ENCODE measurements at regions not wholly inside any gene's neighbourhood (a gene's known extent, or its start where the extent isn't known, plus 50 kb on each side); places are given as distances from the start of the nearest gene placed in this dataset.

DNA sequence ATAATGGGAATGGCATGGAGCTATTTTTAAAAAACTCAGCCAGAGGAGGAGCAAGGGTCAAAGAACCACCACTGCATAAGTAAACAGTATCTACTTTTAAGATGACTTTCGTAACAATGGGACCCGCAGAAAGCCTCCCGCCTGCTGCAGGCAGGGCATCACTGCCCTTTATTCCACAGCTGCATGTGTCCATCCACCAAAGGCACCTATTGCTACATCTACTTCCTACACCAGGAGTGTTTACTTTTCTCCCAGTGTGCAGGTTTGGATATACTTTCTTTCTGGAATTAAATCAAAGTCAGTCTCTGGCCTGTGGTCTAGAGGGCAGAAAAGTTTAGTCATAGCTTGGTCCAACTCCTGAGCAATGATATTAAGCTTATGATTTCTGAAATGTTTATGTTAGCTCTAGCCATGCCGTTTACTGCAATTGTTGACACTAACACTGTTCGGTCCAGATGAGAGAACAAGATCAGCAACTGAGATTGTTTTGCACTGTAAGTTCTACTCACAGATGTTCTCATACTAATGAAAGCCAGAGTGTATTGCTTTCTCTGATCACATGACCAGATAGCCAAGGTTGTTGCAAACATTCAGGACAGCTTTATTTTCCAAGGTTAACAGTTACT, 391.5 kb downstream of the FGF10 start:
- no peak for DNase-seq

DNA sequence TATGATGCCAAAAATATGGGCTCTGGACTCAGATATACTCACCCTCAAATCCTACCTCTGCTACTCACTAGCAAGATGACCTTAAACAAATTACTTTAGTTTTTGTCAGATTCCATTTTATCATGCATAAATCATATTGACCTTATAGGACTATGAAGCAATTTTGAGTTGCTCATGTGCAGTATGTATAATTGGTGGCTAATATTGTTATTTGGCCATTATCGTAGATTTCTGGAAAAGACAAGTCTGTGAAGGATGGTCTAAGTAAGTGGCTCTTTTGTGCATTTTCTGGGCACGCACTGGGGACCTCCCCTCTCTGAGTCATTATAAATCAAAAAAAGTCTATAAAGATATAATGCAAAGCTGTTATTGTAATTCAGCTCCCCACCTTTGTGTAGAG, 393.0 kb downstream of the FGF10 start:
- in situ Hi-C loops (cut with MboI) = no loop called here
- H3K36me3 ChIP-seq (ENCODE audit: low read depth) = no peaks in the 10 kb centered on the region
- no peak for TF ChIP-seq EZH2 (IDR thresholded peaks at IDR 0.05; ENCODE audit: insufficient read depth, poor library complexity, severe bottlenecking)
- no peak for TF ChIP-seq EZH2phosphoT487 (IDR thresholded peaks at IDR 0.05; ENCODE audit: insufficient read depth, low read depth)
- H2AFZ ChIP-seq = no peak overlapping the region
- no peaks in the 10 kb centered on the region for H3K79me2 ChIP-seq (ENCODE audit: insufficient read depth)
- H3K27me3 ChIP-seq (replicated peaks; ENCODE audit: insufficient read depth) = no peaks in the 10 kb centered on the region
- no peaks in the 10 kb centered on the region for H3K9me2 ChIP-seq (ENCODE audit: insufficient read depth)
- no peak overlapping the region for H3K4me3 ChIP-seq
- 39 to 42% methylated on average over 2 of the region's 2 CpGs for WGBS, 2 experiments (ENCODE audit: low coverage in 1 of 2, low lambda C conversion rate in 2 of 2, missing lambda C conversion rate in 2 of 2)
- no peak overlapping the region for H3K9ac ChIP-seq
- H3F3A ChIP-seq (ENCODE audit: insufficient read depth) = no peaks in the 10 kb centered on the region
- H3K4me1 ChIP-seq (ENCODE audit: insufficient read depth) = no peaks in the 10 kb centered on the region
- DNase-seq = no peak
- no peak overlapping the region for H3K4me2 ChIP-seq (ENCODE audit: unreplicated experiment)
- H4K20me1 ChIP-seq (ENCODE audit: insufficient read depth) = no peaks in the 10 kb centered on the region
- no peak overlapping the region for H3K27ac ChIP-seq
- no peaks in the 10 kb centered on the region for H3K9me3 ChIP-seq (ENCODE audit: low read depth)

More for the DNA sequence above, 391.5 kb downstream of the FGF10 start:
- Histone ChIP-seq H3K4me2 (ENCODE audit: unreplicated experiment) (no peak overlapping the region), H3K27ac (no peak overlapping the region), H3K27me3 (replicated peaks; ENCODE audit: insufficient read depth) (no peaks in the 10 kb centered on the region), H3K9me2 (ENCODE audit: insufficient read depth) (no peaks in the 10 kb centered on the region), H3K4me1 (ENCODE audit: insufficient read depth) (no peaks in the 10 kb centered on the region), H2AFZ (no peak overlapping the region), H3K9ac (no peak overlapping the region), H3F3A (ENCODE audit: insufficient read depth) (no peaks in the 10 kb centered on the region), H4K20me1 (ENCODE audit: insufficient read depth) (no peaks in the 10 kb centered on the region), H3K36me3 (ENCODE audit: low read depth) (no peaks in the 10 kb centered on the region), H3K4me3 (no peak overlapping the region), H3K79me2 (ENCODE audit: insufficient read depth) (no peaks in the 10 kb centered on the region), H3K9me3 (ENCODE audit: low read depth) (no peaks in the 10 kb centered on the region)
- WGBS, 2 experiments (ENCODE audit: low coverage in 1 of 2, low lambda C conversion rate in 2 of 2, missing lambda C conversion rate in 2 of 2) = 37 to 43% methylated on average over 5 of the region's 5 CpGs
- TF ChIP-seq EZH2phosphoT487 (IDR thresholded peaks at IDR 0.05; ENCODE audit: insufficient read depth, low read depth) (no peak), EZH2 (IDR thresholded peaks at IDR 0.05; ENCODE audit: insufficient read depth, poor library complexity, severe bottlenecking) (no peak)
- in situ Hi-C loops (cut with MboI) = no loop called here

DNA sequence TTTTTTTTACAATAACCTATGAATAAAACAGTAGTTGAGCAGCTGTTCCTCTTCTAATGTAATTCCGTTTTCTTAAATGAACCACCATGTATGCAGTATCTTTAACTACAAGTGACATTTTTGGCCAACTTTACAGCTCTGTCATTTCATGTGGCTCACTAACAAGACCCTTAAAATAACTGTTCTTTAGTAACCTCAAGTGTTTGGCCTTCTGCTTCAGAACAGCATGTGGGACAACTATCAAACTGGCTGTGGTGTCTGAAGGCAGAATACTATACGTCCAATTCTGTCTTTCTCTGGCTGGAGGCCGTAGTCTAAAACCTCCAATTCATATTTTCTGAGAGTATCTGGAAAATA, 391.4 kb downstream of the NNT start:
- no peak overlapping the region for H3K4me3 ChIP-seq
- no peaks in the 10 kb centered on the region for H3K79me2 ChIP-seq (ENCODE audit: insufficient read depth)
- TF ChIP-seq EZH2phosphoT487 (IDR thresholded peaks at IDR 0.05; ENCODE audit: insufficient read depth, low read depth) (no peak), EZH2 (IDR thresholded peaks at IDR 0.05; ENCODE audit: insufficient read depth, poor library complexity, severe bottlenecking) (no peak)
- in situ Hi-C loops (cut with MboI) = no loop called here
- no peak overlapping the region for H3K4me2 ChIP-seq (ENCODE audit: unreplicated experiment)
- H3K4me1 ChIP-seq (ENCODE audit: insufficient read depth) = no peaks in the 10 kb centered on the region
- H3K27me3 ChIP-seq (replicated peaks; ENCODE audit: insufficient read depth) = no peaks in the 10 kb centered on the region
- H3K27ac ChIP-seq = no peak overlapping the region
- H4K20me1 ChIP-seq (ENCODE audit: insufficient read depth) = no peaks in the 10 kb centered on the region
- H3F3A ChIP-seq (ENCODE audit: insufficient read depth) = no peaks in the 10 kb centered on the region
- H3K9me3 ChIP-seq (ENCODE audit: low read depth) = no peaks in the 10 kb centered on the region
- 35 to 44% methylated on average over 3 of the region's 3 CpGs for WGBS, 2 experiments (ENCODE audit: low coverage in 1 of 2, low lambda C conversion rate in 2 of 2, missing lambda C conversion rate in 2 of 2)
- H3K9me2 ChIP-seq (ENCODE audit: insufficient read depth) = no peaks in the 10 kb centered on the region
- H3K9ac ChIP-seq = no peak overlapping the region
- H2AFZ ChIP-seq = no peak overlapping the region
- no peak for DNase-seq
- no peaks in the 10 kb centered on the region for H3K36me3 ChIP-seq (ENCODE audit: low read depth)

DNA sequence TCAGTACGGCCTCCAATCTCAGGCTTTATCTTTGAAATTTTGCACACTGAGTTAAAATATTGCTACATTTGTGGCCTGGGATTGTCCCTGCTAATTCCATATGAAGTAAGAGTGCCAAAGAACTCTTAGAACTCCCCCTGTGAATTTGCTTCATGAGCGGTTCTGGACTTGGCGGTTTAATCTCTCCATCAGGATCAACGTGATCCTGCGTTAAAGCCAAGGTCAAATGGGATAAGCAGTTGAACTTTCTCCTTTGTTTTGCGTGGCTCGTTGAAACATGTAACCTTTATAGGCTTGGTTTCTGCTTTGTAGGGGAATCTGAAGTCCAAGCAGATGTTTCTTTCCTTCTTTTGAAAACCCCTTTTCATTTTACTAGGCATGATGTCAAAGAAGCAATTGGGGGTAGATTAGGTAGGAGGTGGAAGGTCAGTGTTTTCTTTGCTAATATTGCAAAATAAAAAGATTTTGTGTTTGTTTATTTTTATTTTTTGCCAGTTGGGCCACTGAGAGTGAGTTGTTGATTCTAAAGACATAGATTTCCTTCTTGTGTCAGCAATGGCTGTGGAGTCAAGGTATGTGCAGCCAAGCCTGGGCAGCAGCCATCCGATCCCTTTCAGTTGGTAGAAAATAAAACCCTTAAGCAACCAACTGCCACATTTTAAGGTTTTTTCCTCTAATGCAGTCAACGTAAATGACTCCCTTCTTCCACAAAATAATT, 390.8 kb downstream of the NNT start:
- H2AFZ ChIP-seq = no peak overlapping the region
- no peak for DNase-seq
- no peaks in the 10 kb centered on the region for H3K79me2 ChIP-seq (ENCODE audit: insufficient read depth)
- no peaks in the 10 kb centered on the region for H3K9me3 ChIP-seq (ENCODE audit: low read depth)
- 56 to 65% methylated on average over 9 of the region's 9 CpGs for WGBS, 2 experiments (ENCODE audit: low coverage in 1 of 2, low lambda C conversion rate in 2 of 2, missing lambda C conversion rate in 2 of 2)
- H3K4me2 ChIP-seq (ENCODE audit: unreplicated experiment) = no peak overlapping the region
- H3K4me3 ChIP-seq = no peak overlapping the region
- no peak for TF ChIP-seq EZH2 (IDR thresholded peaks at IDR 0.05; ENCODE audit: insufficient read depth, poor library complexity, severe bottlenecking)
- H3K27me3 ChIP-seq (replicated peaks; ENCODE audit: insufficient read depth) = no peaks in the 10 kb centered on the region
- no peaks in the 10 kb centered on the region for H3K9me2 ChIP-seq (ENCODE audit: insufficient read depth)
- no peaks in the 10 kb centered on the region for H3K36me3 ChIP-seq (ENCODE audit: low read depth)
- in situ Hi-C loops (cut with MboI) = no loop called here
- H4K20me1 ChIP-seq (ENCODE audit: insufficient read depth) = no peaks in the 10 kb centered on the region
- H3K27ac ChIP-seq = no peak overlapping the region
- H3K9ac ChIP-seq = no peak overlapping the region
- no peaks in the 10 kb centered on the region for H3K4me1 ChIP-seq (ENCODE audit: insufficient read depth)
- H3F3A ChIP-seq (ENCODE audit: insufficient read depth) = no peaks in the 10 kb centered on the region
